HepG2 (cell line): ENCODE measurements at regions not wholly inside any gene's neighbourhood (a gene's known extent, or its start where the extent isn't known, plus 50 kb on each side); places are given as distances from the start of the nearest gene placed in this dataset.

Experiments used
- ATAC-seq: fragments of 200-7000 bp; cut with Tn5 transposase; 3 replicates; pipeline ENCODE4 v1.9.1; 2020; ENCODE audit warnings: mild to moderate bottlenecking, moderate library complexity
- BruUV-seq: library from RNA; stranded (reverse); fragments of 400-500 nt; replicated peaks from 2 replicates; lab custom pipeline; 2021; lab: Mats Ljungman, UMichigan
- CTCF ChIA-PET: fragments of 300-600 bp; formaldehyde crosslinking; extraction: SDS; loops from one replicate; lab custom pipeline; 2021; ENCODE audit warnings: low total read pairs, inconsistent platforms, low intra/inter-chr PET ratio; lab: Yijun Ruan, JAX
- POLR2A ChIA-PET: fragments of 350-600 bp; sonication (Branson Sonifier 250); formaldehyde crosslinking; loops from one replicate; lab custom pipeline; 2020; ENCODE audit warnings: antibody characterized with exemption, inconsistent platforms; lab: Yijun Ruan, JAX
- DNase-seq: peaks from one replicate; pipeline ENCODE4 v3.0.0-alpha.2; 2015; ENCODE audit warnings: low spot score
- FAIRE-seq: peaks from 3 replicates; lab custom pipeline; 2011; peaks lifted over from hg19 to GRCh38; lab: Jason Lieb, UNC
- H2AFZ ChIP-seq: one replicate; pipeline ENCODE4 v1.6.1; 2011; ENCODE audit warnings: low read length, inconsistent platforms
- H3K27ac ChIP-seq: fragments of 300-600 bp; 3 replicates; pipeline ENCODE4 v1.8.0; 2011; ENCODE audit warnings: mixed run types, mild to moderate bottlenecking, mixed read lengths, low read length, inconsistent platforms; ENCODE audit not compliant: insufficient read depth; ENCODE audit errors: extremely low read length
- H3K27me3 ChIP-seq, 2 experiments: fragments of 200-600 bp in 1 of 2; 2 replicates in 1 of 2; 3 replicates in 1 of 2; pipeline versions ENCODE4 v1.6.0 to v1.8.0; 2011; ENCODE audit warnings: low read length in 2 of 2, mild to moderate bottlenecking in 2 of 2, moderate library complexity in 2 of 2, inconsistent platforms in 1 of 2; ENCODE audit not compliant: insufficient read depth in 2 of 2, control insufficient read depth in 1 of 2
- H3K36me3 ChIP-seq, 2 experiments: fragments of 200-600 bp in 1 of 2; replicated peaks in 1 of 2; 2 replicates in 1 of 2; 3 replicates in 1 of 2; pipeline versions ENCODE4 v1.5.1 to v1.8.0; 2011; ENCODE audit warnings: low read length in 2 of 2, inconsistent platforms in 1 of 2; ENCODE audit not compliant: insufficient read depth in 2 of 2, control insufficient read depth in 1 of 2
- H3K4me1 ChIP-seq: 2 replicates; pipeline ENCODE4 v1.5.1; 2012; ENCODE audit warnings: low read length, inconsistent platforms; ENCODE audit not compliant: insufficient read depth
- H3K4me2 ChIP-seq: 2 replicates; pipeline ENCODE4 v1.6.0; 2011; ENCODE audit warnings: low read depth, low read length, inconsistent platforms
- H3K4me3 ChIP-seq, 3 experiments: fragments of 200-600 bp in 1 of 3; sonication (generic), shearing (Covaris generic) in 1 of 3; replicated peaks in 1 of 3; 2 replicates each; pipeline ENCODE4 v1.5.1; 2011 to 2016; ENCODE audit warnings: low read length in 3 of 3, inconsistent platforms in 2 of 3, low read depth in 2 of 3, mild to moderate bottlenecking in 2 of 3, control low read depth in 1 of 3, mixed read lengths in 1 of 3; ENCODE audit not compliant: insufficient read depth in 1 of 3
- H3K79me2 ChIP-seq: one replicate; pipeline ENCODE4 v1.6.1; 2011; ENCODE audit warnings: low read length, inconsistent platforms; ENCODE audit not compliant: insufficient read depth
- H3K9ac ChIP-seq: 2 replicates; pipeline ENCODE4 v1.6.0; 2011; ENCODE audit warnings: mild to moderate bottlenecking, low read depth, low read length, inconsistent platforms; ENCODE audit not compliant: insufficient read depth
- H3K9me3 ChIP-seq: 2 replicates; pipeline ENCODE4 v1.5.1; 2012; ENCODE audit warnings: mild to moderate bottlenecking, low read length
- H4K20me1 ChIP-seq: 2 replicates; pipeline ENCODE4 v1.6.0; 2011; ENCODE audit warnings: inconsistent platforms, mild to moderate bottlenecking, low read length, moderate library complexity; ENCODE audit not compliant: insufficient read depth
- CHD4 ChIP-seq: fragments of 200-600 bp; sonication (generic); IDR thresholded peaks from 2 replicates; pipeline ENCODE4 v1.7.0; 2017; ENCODE audit warnings: mild to moderate bottlenecking, low read length, borderline replicate concordance
- MAFF ChIP-seq: IDR thresholded peaks from 2 replicates; pipeline ENCODE4 v1.6.1; 2011; ENCODE audit warnings: low read depth, low read length, improper control_type of control experiment
- MAFK ChIP-seq, 2 experiments: IDR thresholded peaks in 1 of 2; conservative IDR thresholded peaks in 1 of 2; 2 replicates each; pipeline ENCODE4 v1.6.1; 2011; ENCODE audit warnings: improper control_type of control experiment in 2 of 2, low read length in 2 of 2
- TEAD2 ChIP-seq: sonication (generic); formaldehyde crosslinking; IDR thresholded peaks from 2 replicates; pipeline ENCODE4 v1.9.0; 2021; ENCODE audit warnings: missing genetic modification reagents
- TGIF2 ChIP-seq: IDR thresholded peaks from 2 replicates; pipeline ENCODE4 v1.6.1; 2016; ENCODE audit warnings: control low read depth, missing compliant biosample characterization
- ZNF225 ChIP-seq: sonication (generic); formaldehyde crosslinking; IDR thresholded peaks from 2 replicates; pipeline ENCODE4 v1.4.0; 2020; ENCODE audit warnings: mild to moderate bottlenecking, missing genetic modification reagents
- ZNF446 ChIP-seq: sonication (generic); formaldehyde crosslinking; IDR thresholded peaks from 2 replicates; pipeline ENCODE4 v1.5.0; 2020; ENCODE audit warnings: mild to moderate bottlenecking, missing genetic modification reagents
- WGBS: methylation state at CpG from one replicate; pipeline ENCODE4 v1.1.6; 2017; ENCODE audit warnings: low lambda C conversion rate; 5-methylcytosine and 5-hydroxymethylcytosine counted together
- in situ Hi-C: cut with HindIII; loops from 2 replicates; pipeline ENCODE4 v1.10.0; 2017; ENCODE audit warnings: low pct_unique_long_range_greater_than_20kb; ENCODE audit not compliant: extremely low pct_ligation_motif_present
- intact Hi-C: fragments of 100-400 bp; cut with micrococcal nuclease; formaldehyde crosslinking; loops from one replicate; pipeline ENCODE4 v1.10.0; 2022; ENCODE audit not compliant: unreplicated experiment
- TF ChIP-seq, protein P1 (sequence below): IDR thresholded peaks from 2 replicates; pipeline ENCODE4 v1.6.1; 2016; ENCODE audit warnings: control low read depth
- TF ChIP-seq, protein P2 (sequence below): sonication (generic); formaldehyde crosslinking; IDR thresholded peaks from 2 replicates; pipeline ENCODE4 v1.4.0; 2020; ENCODE audit warnings: missing genetic modification reagents

DNA sequence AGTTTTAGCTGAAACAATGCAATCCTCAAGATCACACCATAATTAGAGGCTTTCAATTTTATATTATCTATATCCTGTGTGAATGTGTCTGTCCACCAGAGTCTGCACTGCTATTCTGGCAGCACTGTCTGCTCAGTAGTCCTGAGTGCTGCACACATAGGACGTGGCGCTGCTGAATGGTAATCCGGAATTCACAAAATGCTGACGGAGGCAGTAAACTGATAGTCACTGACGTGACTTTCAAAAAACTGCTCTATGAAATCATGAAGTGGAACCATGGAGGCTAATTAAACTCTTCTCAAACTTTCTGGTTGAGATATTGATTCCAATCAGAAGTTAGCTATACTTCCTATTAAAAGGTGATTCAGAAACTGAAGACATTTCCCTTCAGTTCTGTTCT is 190.8 kb upstream of the NOX3 start:
- Histone ChIP-seq H3K36me3 (no peaks in the 10 kb centered on the region), H3K4me3 (no peak overlapping the region), H3K79me2 (no peaks in the 10 kb centered on the region), H3K9ac (no peak overlapping the region), H3K27me3 (no peaks in the 10 kb centered on the region; a peak in 1 of 5 replicates), H4K20me1 (no peaks in the 10 kb centered on the region), H3K9me3 (peaks cover 5% of the 10 kb centered on the region; the same call in 1 of the 2 replicates), H3K4me1 (peaks cover 6% of the 10 kb centered on the region), H2AFZ (no peak overlapping the region), H3K27ac (no peak overlapping the region), H3K4me2 (no peak overlapping the region)
- intact Hi-C loops (no loop called here), in situ Hi-C loops (no loop called here)
- FAIRE-seq (no peak), DNase-seq (no peak), ATAC-seq (no peak)
- no TSS peak for BruUV-seq
- ChIA-PET POLR2A (no interaction called here), CTCF (no interaction called here)
- no peak for TF ChIP-seq ZNF225 (CRISPR knock-in tag)
- peak; percentile 92 for TF ChIP-seq MAFF
- TF ChIP-seq MAFK (conservative IDR thresholded peaks at IDR 0.05 in 1 of 2, IDR thresholded peaks at IDR 0.05 in 1 of 2; ENCODE audit: low read length in 2 of 2) = peak; percentile 93 to 95
- 73% methylated on average over 5 of the region's 5 CpGs for WGBS

DNA sequence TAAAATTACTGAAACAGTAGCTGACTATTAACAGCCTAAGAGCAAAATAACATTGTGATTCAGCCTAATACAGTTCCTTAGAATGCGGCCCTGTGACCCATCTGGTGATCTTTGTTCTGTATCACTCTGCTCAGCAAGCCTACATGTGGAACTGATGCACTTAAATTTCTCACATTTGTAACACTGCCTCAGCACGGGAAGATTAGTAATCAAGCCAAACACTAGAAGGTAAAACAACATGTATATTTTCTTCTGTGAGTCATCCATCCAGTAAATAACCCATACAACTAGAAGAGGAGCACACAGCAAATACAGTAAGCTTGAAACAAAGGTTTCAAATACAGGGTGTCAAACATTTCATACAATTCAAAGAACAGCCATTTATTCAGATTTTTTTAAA is 189.7 kb upstream of the NOX3 start:
- H4K20me1 ChIP-seq = no peaks in the 10 kb centered on the region
- no peaks in the 10 kb centered on the region; a peak in 1 of 5 replicates for H3K27me3 ChIP-seq
- ATAC-seq = no peak
- no peak overlapping the region for H3K9ac ChIP-seq
- no peak overlapping the region for H3K4me3 ChIP-seq
- no peak for FAIRE-seq
- H3K4me1 ChIP-seq = peaks cover 6% of the 10 kb centered on the region
- ChIA-PET POLR2A (no interaction called here), CTCF (no interaction called here)
- in situ Hi-C loops (no loop called here), intact Hi-C loops (no loop called here)
- no peaks in the 10 kb centered on the region for H3K36me3 ChIP-seq
- H3K9me3 ChIP-seq = peaks cover 7% of the 10 kb centered on the region; the same call in 1 of the 2 replicates
- 9% methylated on average over 2 of the region's 2 CpGs for WGBS
- no peaks in the 10 kb centered on the region for H3K79me2 ChIP-seq
- TF ChIP-seq, protein P1, sequence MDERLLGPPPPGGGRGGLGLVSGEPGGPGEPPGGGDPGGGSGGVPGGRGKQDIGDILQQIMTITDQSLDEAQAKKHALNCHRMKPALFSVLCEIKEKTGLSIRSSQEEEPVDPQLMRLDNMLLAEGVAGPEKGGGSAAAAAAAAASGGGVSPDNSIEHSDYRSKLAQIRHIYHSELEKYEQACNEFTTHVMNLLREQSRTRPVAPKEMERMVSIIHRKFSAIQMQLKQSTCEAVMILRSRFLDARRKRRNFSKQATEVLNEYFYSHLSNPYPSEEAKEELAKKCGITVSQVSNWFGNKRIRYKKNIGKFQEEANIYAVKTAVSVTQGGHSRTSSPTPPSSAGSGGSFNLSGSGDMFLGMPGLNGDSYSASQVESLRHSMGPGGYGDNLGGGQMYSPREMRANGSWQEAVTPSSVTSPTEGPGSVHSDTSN = no peak
- TF ChIP-seq TEAD2 (CRISPR knock-in tag) (no peak), ZNF446 (no peak), TGIF2 (no peak), CHD4 (no peak)
- TF ChIP-seq, protein P2, sequence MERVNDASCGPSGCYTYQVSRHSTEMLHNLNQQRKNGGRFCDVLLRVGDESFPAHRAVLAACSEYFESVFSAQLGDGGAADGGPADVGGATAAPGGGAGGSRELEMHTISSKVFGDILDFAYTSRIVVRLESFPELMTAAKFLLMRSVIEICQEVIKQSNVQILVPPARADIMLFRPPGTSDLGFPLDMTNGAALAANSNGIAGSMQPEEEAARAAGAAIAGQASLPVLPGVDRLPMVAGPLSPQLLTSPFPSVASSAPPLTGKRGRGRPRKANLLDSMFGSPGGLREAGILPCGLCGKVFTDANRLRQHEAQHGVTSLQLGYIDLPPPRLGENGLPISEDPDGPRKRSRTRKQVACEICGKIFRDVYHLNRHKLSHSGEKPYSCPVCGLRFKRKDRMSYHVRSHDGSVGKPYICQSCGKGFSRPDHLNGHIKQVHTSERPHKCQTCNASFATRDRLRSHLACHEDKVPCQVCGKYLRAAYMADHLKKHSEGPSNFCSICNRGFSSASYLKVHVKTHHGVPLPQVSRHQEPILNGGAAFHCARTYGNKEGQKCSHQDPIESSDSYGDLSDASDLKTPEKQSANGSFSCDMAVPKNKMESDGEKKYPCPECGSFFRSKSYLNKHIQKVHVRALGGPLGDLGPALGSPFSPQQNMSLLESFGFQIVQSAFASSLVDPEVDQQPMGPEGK (CRISPR knock-in tag) = no peak
- H2AFZ ChIP-seq = no peak overlapping the region
- BruUV-seq = no TSS peak
- H3K27ac ChIP-seq = no peak overlapping the region
- no peak for DNase-seq
- H3K4me2 ChIP-seq = no peak overlapping the region
